ENCODE measurements at regions not wholly inside any gene's neighbourhood (a gene's known extent, or its start where the extent isn't known, plus 50 kb on each side); places are given as distances from the start of the nearest gene placed in this dataset.

DNA sequence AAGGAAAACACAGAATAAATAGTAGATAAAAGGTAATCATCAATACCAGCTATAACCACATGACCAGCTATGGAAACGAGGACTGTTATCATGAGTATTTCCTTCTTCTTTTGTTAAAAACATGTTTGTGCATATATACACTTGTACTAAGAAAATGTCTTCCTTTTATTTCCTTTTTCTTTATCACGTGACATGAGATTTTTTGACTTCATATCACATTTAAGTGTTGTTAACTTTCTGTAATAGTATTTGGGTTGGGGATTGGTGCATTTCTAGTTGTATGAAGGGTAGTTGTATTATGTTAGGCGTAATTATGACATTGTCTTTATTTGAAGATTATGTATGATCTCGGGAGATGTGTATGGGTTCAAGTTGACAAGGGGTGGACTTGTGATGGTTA lies 278.5 kb upstream of the ZNF385D start:
- H3K14ac ChIP-seq (ENCODE audit: insufficient read depth, low read length), result no peak overlapping the region
- no peak overlapping the region for H4K8ac ChIP-seq (replicated peaks; ENCODE audit: insufficient read length, low read depth, low read length)
- Mint-ChIP-seq H3K9me3 (no peaks in the 10 kb centered on the region; a peak in 1 of 5 replicates), H3K27ac (no peak overlapping the region), H3K27me3 (ENCODE audit: low read depth) (no peaks in the 10 kb centered on the region; the same call in 1 of the 2 replicates), H3K4me3 (no peak overlapping the region), H3K4me1 (no peaks in the 10 kb centered on the region), H3K36me3 (ENCODE audit: insufficient read depth in 1 of 3, low read depth in 3 of 3) (peaks cover 0 to 2% (median 0%) of the 10 kb centered on the region in 3 experiments; a peak in 1 of 7 replicates)
- H4K91ac ChIP-seq (ENCODE audit: insufficient read length, low read depth, low read length), result no peak overlapping the region
- no peak overlapping the region for H3K27ac ChIP-seq (ENCODE audit: insufficient read length, low read depth, low read length)
- H3K4me2 ChIP-seq (ENCODE audit: insufficient read depth, insufficient read length, low read length), result no peak overlapping the region
- H2BK120ac ChIP-seq (ENCODE audit: low read depth, low read length, poor library complexity, severe bottlenecking), result no peak overlapping the region
- no peak overlapping the region for H4K5ac ChIP-seq (ENCODE audit: insufficient read length, low read depth, low read length)
- H2BK12ac ChIP-seq (ENCODE audit: insufficient read length, low read depth, low read length), result no peak overlapping the region
- H3K4ac ChIP-seq (ENCODE audit: low read depth, low read length), result no peak overlapping the region
- H2BK20ac ChIP-seq (ENCODE audit: low read depth, low read length, poor library complexity, severe bottlenecking), result no peak overlapping the region
- no peaks in the 10 kb centered on the region for H3K9me3 ChIP-seq (ENCODE audit: control insufficient read depth, low read depth, low read length)
- no peaks in the 10 kb centered on the region for H3K4me1 ChIP-seq (ENCODE audit: insufficient read depth, low read length)
- DNase-seq, result no peak
- H3K23ac ChIP-seq (ENCODE audit: insufficient read length, low read depth, low read length), result no peak overlapping the region
- no peaks in the 10 kb centered on the region for H4K20me1 ChIP-seq (ENCODE audit: control insufficient read depth, insufficient read depth, insufficient read length)
- no peak overlapping the region for H2BK5ac ChIP-seq (ENCODE audit: insufficient read length, low read length)
- no peak overlapping the region for H3K9ac ChIP-seq (ENCODE audit: extremely low read depth, insufficient read length, low read length)
- H3K18ac ChIP-seq (ENCODE audit: insufficient read length, low read depth, low read length), result no peak overlapping the region
- H3K27me3 ChIP-seq (ENCODE audit: insufficient read depth, low read length), result no peaks in the 10 kb centered on the region
- H3K79me1 ChIP-seq (ENCODE audit: insufficient read depth, low read depth, low read length, poor library complexity, severe bottlenecking), result no peaks in the 10 kb centered on the region
- no peak overlapping the region for H2AK5ac ChIP-seq (ENCODE audit: insufficient read length, low read length)
- WGBS (ENCODE audit: extremely low coverage, insufficient read length, low lambda C conversion rate), result no CpG with 5 or more reads among the region's 4 CpGs
- no peak overlapping the region for H2BK15ac ChIP-seq (ENCODE audit: low read depth, low read length)
- no peak overlapping the region for H3K56ac ChIP-seq (ENCODE audit: insufficient read length, low read depth, low read length)
- TF ChIP-seq, protein P1, sequence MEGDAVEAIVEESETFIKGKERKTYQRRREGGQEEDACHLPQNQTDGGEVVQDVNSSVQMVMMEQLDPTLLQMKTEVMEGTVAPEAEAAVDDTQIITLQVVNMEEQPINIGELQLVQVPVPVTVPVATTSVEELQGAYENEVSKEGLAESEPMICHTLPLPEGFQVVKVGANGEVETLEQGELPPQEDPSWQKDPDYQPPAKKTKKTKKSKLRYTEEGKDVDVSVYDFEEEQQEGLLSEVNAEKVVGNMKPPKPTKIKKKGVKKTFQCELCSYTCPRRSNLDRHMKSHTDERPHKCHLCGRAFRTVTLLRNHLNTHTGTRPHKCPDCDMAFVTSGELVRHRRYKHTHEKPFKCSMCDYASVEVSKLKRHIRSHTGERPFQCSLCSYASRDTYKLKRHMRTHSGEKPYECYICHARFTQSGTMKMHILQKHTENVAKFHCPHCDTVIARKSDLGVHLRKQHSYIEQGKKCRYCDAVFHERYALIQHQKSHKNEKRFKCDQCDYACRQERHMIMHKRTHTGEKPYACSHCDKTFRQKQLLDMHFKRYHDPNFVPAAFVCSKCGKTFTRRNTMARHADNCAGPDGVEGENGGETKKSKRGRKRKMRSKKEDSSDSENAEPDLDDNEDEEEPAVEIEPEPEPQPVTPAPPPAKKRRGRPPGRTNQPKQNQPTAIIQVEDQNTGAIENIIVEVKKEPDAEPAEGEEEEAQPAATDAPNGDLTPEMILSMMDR (conservative IDR thresholded peaks at IDR 0.05), result no peak
- H3K79me2 ChIP-seq (ENCODE audit: insufficient read depth, low read length), result no peaks in the 10 kb centered on the region
- no peak overlapping the region for H3T11ph ChIP-seq (ENCODE audit: low read length)
- H2AFZ ChIP-seq (ENCODE audit: low read length), result no peak overlapping the region
- H3K23me2 ChIP-seq (ENCODE audit: insufficient read length, low read depth, low read length, poor library complexity, severe bottlenecking), result no peaks in the 10 kb centered on the region
